A673 (cell line): ENCODE measurements at regions not wholly inside any gene's neighbourhood (a gene's known extent, or its start where the extent isn't known, plus 50 kb on each side); places are given as distances from the start of the nearest gene placed in this dataset.

Experiments used
- BruUV-seq: library from RNA; stranded (reverse); fragments of 400-500 nt; replicated peaks from 2 replicates; lab custom pipeline; 2021; lab: Mats Ljungman, UMichigan
- CTCF ChIA-PET: fragments of 300-600 bp; sonication (Branson Sonifier 250); formaldehyde crosslinking; loops from one replicate; lab custom pipeline; 2022; ENCODE audit warnings: antibody characterized with exemption; lab: Charles Lee
- POLR2A ChIA-PET: fragments of 300-600 bp; sonication (Branson Sonifier 250); formaldehyde crosslinking; loops from one replicate; lab custom pipeline; 2022; ENCODE audit warnings: antibody characterized with exemption; ENCODE audit not compliant: low non-redundant PET; lab: Charles Lee
- DNase-seq: peaks from one replicate; pipeline ENCODE4 v3.0.0-alpha.2; 2015; ENCODE audit warnings: low spot score
- H3K27ac ChIP-seq: fragments of 200-600 bp; sonication (generic); 2 replicates; pipeline ENCODE4 v1.5.1; 2016; ENCODE audit warnings: mixed run types, low read depth, mild to moderate bottlenecking, mixed read lengths, antibody characterized with exemption, low read length; ENCODE audit not compliant: poor library complexity, severe bottlenecking
- H3K27me3 ChIP-seq: fragments of 200-600 bp; sonication (generic); replicated peaks from 2 replicates; pipeline ENCODE4 v1.6.1; 2017; ENCODE audit warnings: mixed run types, low read depth, mild to moderate bottlenecking, mixed read lengths, antibody characterized with exemption, low read length; ENCODE audit not compliant: insufficient read depth, poor library complexity
- H3K36me3 ChIP-seq: fragments of 200-600 bp; sonication (generic); 2 replicates; pipeline ENCODE4 v1.6.1; 2016; ENCODE audit warnings: mixed run types, mild to moderate bottlenecking, mixed read lengths, antibody characterized with exemption, low read length; ENCODE audit not compliant: insufficient read depth, poor library complexity, severe bottlenecking
- H3K4me1 ChIP-seq: fragments of 200-600 bp; sonication (generic); 2 replicates; pipeline ENCODE4 v1.6.1; 2017; ENCODE audit warnings: mixed run types, mild to moderate bottlenecking, mixed read lengths, antibody characterized with exemption, low read length; ENCODE audit not compliant: insufficient read depth, poor library complexity, severe bottlenecking
- H3K4me3 ChIP-seq: fragments of 200-600 bp; sonication (generic); 2 replicates; pipeline ENCODE4 v1.5.1; 2016; ENCODE audit warnings: low read depth, mixed run types, mild to moderate bottlenecking, mixed read lengths, low read length; ENCODE audit not compliant: poor library complexity, severe bottlenecking
- H3K9me3 ChIP-seq: fragments of 200-600 bp; sonication (generic); 2 replicates; pipeline ENCODE4 v1.6.1; 2016; ENCODE audit warnings: mixed run types, low read depth, mild to moderate bottlenecking, mixed read lengths, antibody characterized with exemption, low read length; ENCODE audit not compliant: poor library complexity, severe bottlenecking
- EZH2 ChIP-seq: fragments of 200-600 bp; sonication (generic); IDR thresholded peaks from 2 replicates; pipeline ENCODE4 v1.6.1; 2017; ENCODE audit warnings: borderline replicate concordance, low read depth, mild to moderate bottlenecking, mixed read lengths, antibody characterized with exemption, low read length; ENCODE audit not compliant: poor library complexity, severe bottlenecking
- intact Hi-C: fragments of 100-400 bp; cut with micrococcal nuclease; formaldehyde crosslinking; loops from one replicate; pipeline ENCODE4 v1.10.0; 2022; ENCODE audit not compliant: unreplicated experiment
- TF ChIP-seq, protein P1 (sequence below): fragments of 300-800, 200-600 bp; sonication (generic); conservative IDR thresholded peaks from 2 replicates; pipeline ENCODE4 v1.5.1; 2017; ENCODE audit warnings: low read depth, mild to moderate bottlenecking, antibody characterized with exemption, low read length, moderate library complexity, mixed read lengths

DNA sequence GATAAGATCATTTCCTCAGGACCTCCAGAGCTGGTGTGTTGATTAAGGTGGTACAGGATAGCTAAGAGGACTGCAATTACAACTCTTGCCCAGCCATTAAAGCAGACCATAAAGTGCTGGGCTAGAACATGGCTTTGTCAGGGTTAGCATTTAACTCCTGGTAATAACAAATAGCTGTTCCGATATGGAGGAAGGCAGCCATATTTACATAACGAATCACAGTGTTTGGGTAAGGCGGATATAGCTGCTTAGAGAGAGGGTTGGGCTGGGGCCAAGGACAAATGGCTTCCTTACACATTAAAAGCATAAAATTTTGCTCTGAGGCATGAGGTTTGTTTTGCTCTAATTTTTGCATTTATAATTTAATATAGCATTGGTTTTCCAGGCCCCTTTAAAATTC is 297.7 kb upstream of the DDHD1 start:
- ChIA-PET POLR2A (no interaction called here), CTCF (no interaction called here)
- BruUV-seq: no TSS peak
- Histone ChIP-seq H3K4me3 (no peak overlapping the region), H3K4me1 (no peaks in the 10 kb centered on the region), H3K36me3 (no peaks in the 10 kb centered on the region), H3K27ac (no peak overlapping the region), H3K27me3 (peaks cover 6% of the 10 kb centered on the region), H3K9me3 (no peaks in the 10 kb centered on the region)
- intact Hi-C loops: no loop called here
- DNase-seq: no peak
- TF ChIP-seq, protein P1, sequence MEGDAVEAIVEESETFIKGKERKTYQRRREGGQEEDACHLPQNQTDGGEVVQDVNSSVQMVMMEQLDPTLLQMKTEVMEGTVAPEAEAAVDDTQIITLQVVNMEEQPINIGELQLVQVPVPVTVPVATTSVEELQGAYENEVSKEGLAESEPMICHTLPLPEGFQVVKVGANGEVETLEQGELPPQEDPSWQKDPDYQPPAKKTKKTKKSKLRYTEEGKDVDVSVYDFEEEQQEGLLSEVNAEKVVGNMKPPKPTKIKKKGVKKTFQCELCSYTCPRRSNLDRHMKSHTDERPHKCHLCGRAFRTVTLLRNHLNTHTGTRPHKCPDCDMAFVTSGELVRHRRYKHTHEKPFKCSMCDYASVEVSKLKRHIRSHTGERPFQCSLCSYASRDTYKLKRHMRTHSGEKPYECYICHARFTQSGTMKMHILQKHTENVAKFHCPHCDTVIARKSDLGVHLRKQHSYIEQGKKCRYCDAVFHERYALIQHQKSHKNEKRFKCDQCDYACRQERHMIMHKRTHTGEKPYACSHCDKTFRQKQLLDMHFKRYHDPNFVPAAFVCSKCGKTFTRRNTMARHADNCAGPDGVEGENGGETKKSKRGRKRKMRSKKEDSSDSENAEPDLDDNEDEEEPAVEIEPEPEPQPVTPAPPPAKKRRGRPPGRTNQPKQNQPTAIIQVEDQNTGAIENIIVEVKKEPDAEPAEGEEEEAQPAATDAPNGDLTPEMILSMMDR: no peak
- TF ChIP-seq EZH2: no peak

- TF ChIP-seq, protein P1: no peak
- no peak for TF ChIP-seq EZH2
- H3K27ac ChIP-seq: no peak overlapping the region
- H3K4me3 ChIP-seq: no peak overlapping the region
- no peaks in the 10 kb centered on the region for H3K27me3 ChIP-seq
- no peaks in the 10 kb centered on the region for H3K9me3 ChIP-seq
- ChIA-PET CTCF (no interaction called here), POLR2A (interaction anchor here (0.6 kb wide), 1 partner anchor 22 kb away, joined by 3 read pairs; no protein-coding TSS in a partner anchor)
- no TSS peak for BruUV-seq
- no peaks in the 10 kb centered on the region for H3K36me3 ChIP-seq
- intact Hi-C loops: no loop called here
- no peaks in the 10 kb centered on the region for H3K4me1 ChIP-seq
- no peak for DNase-seq
Observed at GRCh38 chr14:53448682-53449081, 295.6 kb upstream of the DDHD1 start.

GRCh38 chr14:53444677-53445312 is 291.7 kb upstream of the DDHD1 start:
- TF ChIP-seq, protein P1: no peak
- TF ChIP-seq EZH2: no peak
- no peaks in the 10 kb centered on the region for H3K36me3 ChIP-seq
- intact Hi-C loops: no loop called here

More at GRCh38 chr14:53444677-53445312, 291.7 kb upstream of the DDHD1 start:
- Histone ChIP-seq H3K9me3 (no peaks in the 10 kb centered on the region), H3K4me1 (no peaks in the 10 kb centered on the region), H3K27me3 (peaks cover 23% of the 10 kb centered on the region), H3K27ac (no peak overlapping the region), H3K4me3 (no peak overlapping the region)
- POLR2A ChIA-PET: no interaction called here
- CTCF ChIA-PET: no interaction called here
- no peak for DNase-seq
- BruUV-seq: no TSS peak
